Sigmoid colon (tissue), 6 donors: ENCODE measurements at regions not wholly inside any gene's neighbourhood (a gene's known extent, or its start where the extent isn't known, plus 50 kb on each side); places are given as distances from the start of the nearest gene placed in this dataset.

Experiments
- DNase-seq: peaks from one replicate; pipeline ENCODE4 v3.0.0-alpha.2; 2019
- H3K27ac ChIP-seq, 4 donors: fragments of 200-600 bp; sonication (generic); one replicate each; pipeline ENCODE4 v1.5.1; 2016 to 2019; ENCODE audit warnings: mild to moderate bottlenecking in 1 of 4
- H3K27me3 ChIP-seq, 3 donors: fragments of 200-600 bp; sonication (generic); one replicate each; pipeline ENCODE4 v1.5.1; 2019; ENCODE audit warnings: mild to moderate bottlenecking in 1 of 3
- H3K36me3 ChIP-seq, 4 donors: fragments of 200-600 bp; sonication (generic); one replicate each; pipeline ENCODE4 v1.5.1; 2016 to 2019
- H3K4me1 ChIP-seq, 4 donors: fragments of 200-600 bp; sonication (generic); one replicate each; pipeline ENCODE4 v1.5.1; 2017 to 2019
- H3K4me3 ChIP-seq, 4 donors: fragments of 200-600 bp; sonication (generic); one replicate each; pipeline ENCODE4 v1.5.1; 2017 to 2019; ENCODE audit warnings: mild to moderate bottlenecking in 2 of 4, moderate library complexity in 1 of 4
- H3K9me3 ChIP-seq, 4 donors: fragments of 200-600 bp in 3 of 4; sonication (generic) in 3 of 4; one replicate each; pipeline versions ENCODE4 v1.5.1 to v1.6.1; 2013 to 2019
- CTCF ChIP-seq, 4 experiments: fragments of 450-650 bp in 3 of 4; fragments of 200-600 bp in 1 of 4; IDR thresholded peaks; one replicate each; pipeline ENCODE4 v1.5.1; 2016 to 2019; ENCODE audit warnings: antibody characterized with exemption in 4 of 4, mild to moderate bottlenecking in 3 of 4, moderate library complexity in 2 of 4
- EP300 ChIP-seq, 4 donors: sonication (generic); formaldehyde crosslinking; IDR thresholded peaks; one replicate each; pipeline ENCODE4 v1.6.1; 2017; ENCODE audit warnings: antibody characterized with exemption in 4 of 4
- POLR2A ChIP-seq, 2 donors: fragments of 450-650 bp; IDR thresholded peaks; one replicate each; pipeline ENCODE4 v1.6.1; 2016; ENCODE audit warnings: antibody characterized with exemption in 2 of 2, mild to moderate bottlenecking in 2 of 2, moderate library complexity in 2 of 2
- POLR2AphosphoS5 ChIP-seq, 4 donors: sonication (generic); formaldehyde crosslinking; IDR thresholded peaks; one replicate each; pipeline ENCODE4 v1.6.1; 2017; ENCODE audit warnings: antibody characterized with exemption in 4 of 4
- WGBS, 2 donors: extraction: QIAGEN DNeasy Blood & Tissue Kit; methylation state at CpG; one replicate each; pipeline ENCODE4 v1.1.7; 2013; 5-methylcytosine and 5-hydroxymethylcytosine counted together
- intact Hi-C: fragments of 100-400 bp; cut with DNase I; formaldehyde crosslinking; loops from one replicate; pipeline ENCODE4 v1.15.1; 2023
- donor health status: healthy with polysubstance abuse.
- donor health status: healthy.

GRCh38 chr17:52824542-52824941 is 666.0 kb upstream of the CA10 start:
- no peak overlapping the region for H3K4me3 ChIP-seq
- no peak for DNase-seq
- no peaks in the 10 kb centered on the region for H3K36me3 ChIP-seq
- H3K4me1 ChIP-seq: no peaks in the 10 kb centered on the region
- no peak overlapping the region for H3K27ac ChIP-seq
- TF ChIP-seq EP300 (IDR thresholded peaks at IDR 0.05): no peak
- TF ChIP-seq POLR2AphosphoS5 (IDR thresholded peaks at IDR 0.05): no peak
- no peak for TF ChIP-seq CTCF (IDR thresholded peaks at IDR 0.05)
- no peak for TF ChIP-seq POLR2A (IDR thresholded peaks at IDR 0.05)
- H3K9me3 ChIP-seq: no peaks in the 10 kb centered on the region
- 12 to 56% methylated on average over 3 of the region's 3 CpGs for WGBS, 2 donors
- H3K27me3 ChIP-seq: no peaks in the 10 kb centered on the region
- intact Hi-C loops: no loop called here

GRCh38 chr17:52823155-52823554 is 664.6 kb upstream of the CA10 start:
- intact Hi-C loops: no loop called here
- no peaks in the 10 kb centered on the region for H3K27me3 ChIP-seq
- no peaks in the 10 kb centered on the region for H3K9me3 ChIP-seq
- no peak overlapping the region for H3K4me3 ChIP-seq
- DNase-seq: no peak
- no peaks in the 10 kb centered on the region for H3K36me3 ChIP-seq
- TF ChIP-seq EP300 (IDR thresholded peaks at IDR 0.05) (no peak), POLR2AphosphoS5 (IDR thresholded peaks at IDR 0.05) (no peak), POLR2A (IDR thresholded peaks at IDR 0.05) (no peak), CTCF (IDR thresholded peaks at IDR 0.05) (no peak)
- H3K4me1 ChIP-seq: no peaks in the 10 kb centered on the region
- H3K27ac ChIP-seq: no peak overlapping the region

GRCh38 chr17:52790359-52790955 is 631.9 kb upstream of the CA10 start:
- no peak for TF ChIP-seq POLR2A (IDR thresholded peaks at IDR 0.05)
- no peak for TF ChIP-seq EP300 (IDR thresholded peaks at IDR 0.05)
- no peak for TF ChIP-seq CTCF (IDR thresholded peaks at IDR 0.05)
- no peak for TF ChIP-seq POLR2AphosphoS5 (IDR thresholded peaks at IDR 0.05)
- no peak for DNase-seq
- WGBS, 2 donors: 82 to 90% methylated on average over 7 of the region's 7 CpGs
- Histone ChIP-seq H3K4me3 (no peak overlapping the region), H3K9me3 (no peaks in the 10 kb centered on the region), H3K36me3 (no peaks in the 10 kb centered on the region), H3K27ac (no peak overlapping the region), H3K4me1 (no peaks in the 10 kb centered on the region), H3K27me3 (no peaks in the 10 kb centered on the region)
- intact Hi-C loops: no loop called here

GRCh38 chr17:52789829-52790228 is 631.3 kb upstream of the CA10 start:
- Histone ChIP-seq H3K4me1 (no peaks in the 10 kb centered on the region), H3K9me3 (no peaks in the 10 kb centered on the region), H3K4me3 (no peak overlapping the region), H3K36me3 (no peaks in the 10 kb centered on the region), H3K27ac (no peak overlapping the region), H3K27me3 (no peaks in the 10 kb centered on the region)
- no peak for DNase-seq
- intact Hi-C loops: no loop called here
- TF ChIP-seq POLR2AphosphoS5 (IDR thresholded peaks at IDR 0.05) (no peak), POLR2A (IDR thresholded peaks at IDR 0.05) (no peak), CTCF (IDR thresholded peaks at IDR 0.05) (no peak), EP300 (IDR thresholded peaks at IDR 0.05) (no peak)
- WGBS, 2 donors: 60 to 71% methylated on average over 3 of the region's 3 CpGs

- TF ChIP-seq POLR2AphosphoS5 (IDR thresholded peaks at IDR 0.05) (no peak), CTCF (IDR thresholded peaks at IDR 0.05) (no peak)
- DNase-seq: no peak
- no peak overlapping the region for H3K4me3 ChIP-seq
- H3K9me3 ChIP-seq: no peaks in the 10 kb centered on the region
- H3K36me3 ChIP-seq: no peaks in the 10 kb centered on the region
- WGBS, 2 donors: 59 to 82% methylated on average over 4 of the region's 4 CpGs
- no peaks in the 10 kb centered on the region for H3K4me1 ChIP-seq
- H3K27ac ChIP-seq: no peak overlapping the region
- intact Hi-C loops: no loop called here
- H3K27me3 ChIP-seq: no peaks in the 10 kb centered on the region
Observed at GRCh38 chr17:52776234-52776633, 617.7 kb upstream of the CA10 start.
